Ascending aorta (tissue), 2 donors: ENCODE measurements at regions not wholly inside any gene's neighbourhood (a gene's known extent, or its start where the extent isn't known, plus 50 kb on each side); places are given as distances from the start of the nearest gene placed in this dataset.

Source experiments
- DNase-seq, 2 donors: peaks; one replicate each; pipeline ENCODE4 v3.0.0-alpha.2; 2019; ENCODE audit warnings: low spot score in 2 of 2
- H3K27ac ChIP-seq, 2 donors: fragments of 200-600 bp; sonication (generic); one replicate each; pipeline ENCODE4 v1.5.1; 2016 to 2017; ENCODE audit warnings: mild to moderate bottlenecking in 1 of 2
- H3K27me3 ChIP-seq: fragments of 200-600 bp; sonication (generic); one replicate; pipeline ENCODE4 v1.5.1; 2017
- H3K36me3 ChIP-seq, 2 donors: fragments of 200-600 bp; sonication (generic); one replicate each; pipeline ENCODE4 v1.5.1; 2016
- H3K4me1 ChIP-seq, 2 donors: fragments of 200-600 bp; sonication (generic); one replicate each; pipeline ENCODE4 v1.5.1; 2016 to 2017; ENCODE audit warnings: mild to moderate bottlenecking in 1 of 2
- H3K4me3 ChIP-seq, 2 donors: fragments of 200-600 bp; sonication (generic); one replicate each; pipeline ENCODE4 v1.5.1; 2016 to 2017; ENCODE audit warnings: mild to moderate bottlenecking in 1 of 2
- H3K9me3 ChIP-seq, 2 donors: fragments of 200-600 bp; sonication (generic); one replicate each; pipeline ENCODE4 v1.5.1; 2016
- intact Hi-C: fragments of 100-400 bp; cut with DNase I; formaldehyde crosslinking; loops from one replicate; pipeline ENCODE4 v1.15.1; 2023
- TF ChIP-seq, protein P1 (sequence below), 3 experiments: fragments of 200-600 bp in 2 of 3; fragments of 450-650 bp in 1 of 3; sonication (generic) in 2 of 3; IDR thresholded peaks; one replicate each; pipeline ENCODE4 v1.5.1; 2016 to 2019; ENCODE audit warnings: antibody characterized with exemption in 3 of 3, mild to moderate bottlenecking in 1 of 3, moderate library complexity in 1 of 3

DNA sequence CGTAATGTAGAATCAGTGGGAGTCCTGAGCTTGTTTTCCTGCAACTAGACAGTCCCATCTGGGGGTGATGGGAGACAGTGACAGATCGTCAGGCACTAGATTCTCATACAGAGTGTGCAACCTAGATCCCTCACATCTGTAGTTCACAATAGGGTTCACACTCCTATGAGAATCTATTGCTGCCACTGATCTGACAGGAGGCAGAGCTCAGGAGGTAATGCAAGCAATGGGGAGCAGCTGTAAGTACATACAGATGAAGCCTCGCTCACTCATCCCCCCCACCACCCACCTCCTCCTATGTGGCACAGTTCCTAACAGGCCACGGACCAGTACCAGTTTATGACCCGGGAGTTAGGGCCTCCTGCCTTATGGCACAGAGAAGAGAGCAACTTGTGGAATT lies 116.2 kb upstream of the PIK3R1 start:
- Histone ChIP-seq H3K36me3 (no peaks in the 10 kb centered on the region), H3K27me3 (no peaks in the 10 kb centered on the region)
- no peak for DNase-seq

DNA sequence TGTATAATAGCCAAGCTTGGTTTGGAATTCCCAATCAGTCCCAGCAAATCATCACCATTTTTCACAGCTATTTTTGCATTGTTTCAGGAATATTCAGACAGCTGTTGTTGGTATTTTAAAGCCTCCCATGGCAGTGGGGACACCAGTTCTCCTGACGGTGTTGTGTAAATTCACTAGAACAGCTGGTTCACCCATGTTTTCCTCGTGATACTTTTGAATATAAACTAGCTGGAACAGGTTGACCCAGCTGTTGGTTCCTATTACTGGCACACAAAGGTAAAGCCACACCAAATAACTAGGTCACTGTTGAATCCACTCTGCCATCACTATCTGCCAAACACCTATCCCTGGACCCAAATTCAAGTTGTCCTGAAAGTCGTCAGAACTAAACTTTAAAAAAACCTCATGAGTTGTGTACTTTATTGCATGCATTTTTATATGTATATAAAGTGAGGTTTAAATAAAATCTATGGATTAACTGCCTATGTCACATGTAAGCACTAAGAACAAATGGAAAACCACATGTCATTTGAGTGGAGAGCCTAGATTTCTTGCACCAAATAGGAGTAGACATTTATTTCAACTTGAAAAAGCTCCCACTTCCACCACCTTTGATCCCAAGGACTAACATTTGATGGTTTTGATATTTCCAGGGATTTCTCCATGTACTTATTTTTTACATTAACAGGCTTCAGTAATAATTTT lies 121.9 kb upstream of the PIK3R1 start:
- Histone ChIP-seq H3K9me3 (peaks cover 0 to 5% of the 10 kb centered on the region in 2 donors), H3K27me3 (no peaks in the 10 kb centered on the region), H3K4me3 (no peak overlapping the region), H3K36me3 (no peaks in the 10 kb centered on the region), H3K27ac (no peak overlapping the region), H3K4me1 (no peaks in the 10 kb centered on the region)
- TF ChIP-seq, protein P1, sequence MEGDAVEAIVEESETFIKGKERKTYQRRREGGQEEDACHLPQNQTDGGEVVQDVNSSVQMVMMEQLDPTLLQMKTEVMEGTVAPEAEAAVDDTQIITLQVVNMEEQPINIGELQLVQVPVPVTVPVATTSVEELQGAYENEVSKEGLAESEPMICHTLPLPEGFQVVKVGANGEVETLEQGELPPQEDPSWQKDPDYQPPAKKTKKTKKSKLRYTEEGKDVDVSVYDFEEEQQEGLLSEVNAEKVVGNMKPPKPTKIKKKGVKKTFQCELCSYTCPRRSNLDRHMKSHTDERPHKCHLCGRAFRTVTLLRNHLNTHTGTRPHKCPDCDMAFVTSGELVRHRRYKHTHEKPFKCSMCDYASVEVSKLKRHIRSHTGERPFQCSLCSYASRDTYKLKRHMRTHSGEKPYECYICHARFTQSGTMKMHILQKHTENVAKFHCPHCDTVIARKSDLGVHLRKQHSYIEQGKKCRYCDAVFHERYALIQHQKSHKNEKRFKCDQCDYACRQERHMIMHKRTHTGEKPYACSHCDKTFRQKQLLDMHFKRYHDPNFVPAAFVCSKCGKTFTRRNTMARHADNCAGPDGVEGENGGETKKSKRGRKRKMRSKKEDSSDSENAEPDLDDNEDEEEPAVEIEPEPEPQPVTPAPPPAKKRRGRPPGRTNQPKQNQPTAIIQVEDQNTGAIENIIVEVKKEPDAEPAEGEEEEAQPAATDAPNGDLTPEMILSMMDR (IDR thresholded peaks at IDR 0.05) = no peak
- intact Hi-C loops = no loop called here
- DNase-seq = no peak

More for the DNA sequence above, 116.2 kb upstream of the PIK3R1 start:
- Histone ChIP-seq H3K4me3 (no peak overlapping the region), H3K9me3 (peaks cover 0 to 4% of the 10 kb centered on the region in 2 donors), H3K27ac (no peak overlapping the region), H3K4me1 (no peaks in the 10 kb centered on the region)
- intact Hi-C loops = no loop called here
- TF ChIP-seq, protein P1 (IDR thresholded peaks at IDR 0.05) = no peak

DNA sequence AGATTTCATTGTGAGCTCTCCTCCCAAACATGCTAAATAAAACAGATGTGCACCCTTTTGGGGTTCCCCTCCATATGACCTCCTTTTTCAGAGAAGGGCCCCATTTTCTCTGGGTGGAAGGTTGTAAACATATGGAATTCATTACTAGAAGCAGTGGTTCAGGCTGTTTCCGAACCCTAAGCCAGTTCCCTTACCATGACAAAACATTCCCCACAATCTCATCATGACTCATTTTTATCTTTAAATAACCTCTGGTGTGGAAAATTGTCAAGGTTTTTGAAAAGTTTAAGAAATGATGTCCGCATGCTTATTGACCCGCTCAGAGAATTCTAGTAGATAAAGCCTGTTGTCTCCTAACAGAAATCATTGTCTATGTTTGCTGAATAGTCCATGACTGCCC lies 127.3 kb upstream of the PIK3R1 start:
- H3K27me3 ChIP-seq = no peaks in the 10 kb centered on the region
- intact Hi-C loops = no loop called here
- H3K36me3 ChIP-seq = no peaks in the 10 kb centered on the region
- H3K27ac ChIP-seq = no peak overlapping the region
- TF ChIP-seq, protein P1 (IDR thresholded peaks at IDR 0.05) = no peak
- DNase-seq = no peak
- H3K4me3 ChIP-seq = no peak overlapping the region
- H3K4me1 ChIP-seq = peaks cover 0 to 3% of the 10 kb centered on the region in 2 donors
- H3K9me3 ChIP-seq = peaks cover 0 to 5% of the 10 kb centered on the region in 2 donors

DNA sequence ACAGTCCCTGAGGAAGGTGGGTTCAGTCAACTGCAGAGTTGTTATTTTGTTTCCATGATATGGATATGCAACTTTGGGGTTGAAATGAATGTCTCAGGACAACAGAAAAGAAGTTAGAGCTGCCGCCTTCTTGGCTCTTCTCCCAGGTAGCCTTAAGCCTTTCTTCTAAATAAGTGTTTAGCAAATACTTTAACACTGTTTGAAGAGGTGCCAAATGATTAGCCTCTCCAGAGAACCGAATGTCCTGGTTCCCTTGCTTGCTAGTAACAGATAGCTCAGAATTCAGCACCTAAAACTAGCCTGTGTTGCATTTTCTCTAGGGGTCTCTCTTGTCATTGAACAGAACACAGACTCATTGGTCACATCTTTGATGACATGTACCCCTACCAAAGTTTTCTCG lies 127.7 kb upstream of the PIK3R1 start:
- intact Hi-C loops = no loop called here
- H3K27me3 ChIP-seq = no peaks in the 10 kb centered on the region
- peaks cover 0 to 3% of the 10 kb centered on the region in 2 donors for H3K4me1 ChIP-seq
- H3K4me3 ChIP-seq = no peak overlapping the region
- TF ChIP-seq, protein P1 (IDR thresholded peaks at IDR 0.05) = no peak
- peaks cover 0 to 5% of the 10 kb centered on the region in 2 donors for H3K9me3 ChIP-seq
- H3K27ac ChIP-seq = no peak overlapping the region
- H3K36me3 ChIP-seq = no peaks in the 10 kb centered on the region
- no peak for DNase-seq

DNA sequence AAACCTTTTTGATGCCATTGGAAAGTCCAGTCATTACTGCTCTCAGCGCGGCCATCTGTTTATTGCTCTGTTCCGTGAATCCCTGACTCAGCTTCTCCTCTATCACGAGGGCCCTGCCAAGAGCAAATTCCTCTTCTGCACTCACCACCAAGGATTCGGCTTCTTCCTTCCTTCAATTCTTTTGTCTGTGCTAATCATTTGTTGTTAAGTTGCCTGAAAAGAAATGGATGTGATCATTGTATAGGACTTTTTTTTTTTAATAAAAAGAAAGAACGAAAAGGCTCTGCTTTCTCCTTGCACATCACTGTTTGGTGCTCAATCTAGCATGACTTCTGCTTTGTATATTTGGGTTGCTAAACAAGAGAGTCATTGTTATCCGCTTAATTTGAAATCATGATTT lies 128.7 kb upstream of the PIK3R1 start:
- no peaks in the 10 kb centered on the region for H3K36me3 ChIP-seq
- DNase-seq = no peak
- TF ChIP-seq, protein P1 (IDR thresholded peaks at IDR 0.05) = no peak
- peaks cover 0 to 3% of the 10 kb centered on the region in 2 donors for H3K4me1 ChIP-seq
- H3K27ac ChIP-seq = no peak overlapping the region
- intact Hi-C loops = no loop called here
- H3K27me3 ChIP-seq = no peaks in the 10 kb centered on the region
- H3K9me3 ChIP-seq = peaks cover 0 to 5% of the 10 kb centered on the region in 2 donors
- no peak overlapping the region for H3K4me3 ChIP-seq
